ENCODE measurements at regions not wholly inside any gene's neighbourhood (a gene's known extent, or its start where the extent isn't known, plus 50 kb on each side); places are given as distances from the start of the nearest gene placed in this dataset.

GRCh38 chr13:80011448-80012212, 329.3 kb downstream of the SPRY2 start:
- no peak for TF ChIP-seq POLR2AphosphoS5 (IDR thresholded peaks at IDR 0.05)
- TF ChIP-seq CTCF (IDR thresholded peaks at IDR 0.05): no peak
- TF ChIP-seq EP300 (IDR thresholded peaks at IDR 0.05; ENCODE audit: low read depth): no peak

Measured in transverse colon (tissue), 4 donors.